IPS DF 4.7 (cell line): ENCODE measurements at regions not wholly inside any gene's neighbourhood (a gene's known extent, or its start where the extent isn't known, plus 50 kb on each side); places are given as distances from the start of the nearest gene placed in this dataset.

Experiments used
- DNase-seq: peaks from one replicate; pipeline ENCODE4 v3.0.0-alpha.2; 2013; ENCODE audit warnings: low spot score; ENCODE audit errors: extremely low read depth

DNA sequence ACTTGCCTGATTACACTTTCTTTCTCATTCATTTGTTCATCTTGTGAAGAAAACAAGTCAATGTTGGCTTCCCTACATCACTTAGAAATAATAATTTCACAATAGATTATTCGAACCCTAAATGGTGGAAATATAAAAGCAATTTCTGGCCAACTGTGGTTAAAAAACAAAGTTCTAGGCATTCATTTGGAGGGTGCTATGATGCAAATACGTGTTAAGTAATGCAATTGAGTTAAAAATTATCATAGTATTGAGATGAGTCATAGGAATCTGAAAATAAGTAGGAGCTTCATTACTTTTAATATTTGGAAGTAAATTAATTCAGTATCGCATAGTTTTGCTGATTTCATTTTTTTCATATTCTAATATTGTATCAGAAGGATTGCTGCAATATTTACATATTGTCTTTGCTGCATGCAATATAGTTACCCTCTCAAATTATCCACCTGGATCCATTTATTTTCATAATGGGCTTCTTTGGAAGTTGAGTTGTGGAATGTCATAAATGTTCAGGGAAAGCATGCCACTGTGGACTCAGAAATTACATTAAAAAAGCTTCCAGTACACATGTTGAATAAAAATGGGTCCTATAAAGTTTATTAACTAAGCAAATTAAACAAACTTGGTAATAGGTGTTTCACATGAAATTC is 647.7 kb upstream of the WWC1 start:
- DNase-seq = no peak

DNA sequence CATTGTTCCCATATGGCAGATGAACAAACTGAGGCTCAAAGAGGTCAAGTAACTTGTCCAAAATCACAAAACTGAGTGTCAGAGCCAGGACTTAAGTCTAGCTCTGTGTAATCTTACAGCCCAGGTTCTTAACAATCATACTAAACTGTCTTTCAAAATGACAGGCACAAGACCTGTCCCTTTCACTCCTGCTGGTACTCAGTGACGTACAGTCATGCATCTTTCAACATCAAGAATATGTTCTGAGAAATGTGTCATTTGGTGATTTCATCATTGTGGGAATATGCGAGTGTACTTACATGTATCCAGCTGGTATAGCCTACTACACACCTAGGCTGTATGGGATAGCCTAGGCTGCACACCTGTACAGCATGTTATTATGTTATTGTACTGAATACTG is 646.8 kb upstream of the WWC1 start:
- no peak for DNase-seq

- no peak for DNase-seq
Measured at GRCh38 chr5:167649471-167649870, 642.0 kb upstream of the WWC1 start.

GRCh38 chr5:167652690-167653089 is 638.8 kb upstream of the WWC1 start:
- DNase-seq = no peak

DNA sequence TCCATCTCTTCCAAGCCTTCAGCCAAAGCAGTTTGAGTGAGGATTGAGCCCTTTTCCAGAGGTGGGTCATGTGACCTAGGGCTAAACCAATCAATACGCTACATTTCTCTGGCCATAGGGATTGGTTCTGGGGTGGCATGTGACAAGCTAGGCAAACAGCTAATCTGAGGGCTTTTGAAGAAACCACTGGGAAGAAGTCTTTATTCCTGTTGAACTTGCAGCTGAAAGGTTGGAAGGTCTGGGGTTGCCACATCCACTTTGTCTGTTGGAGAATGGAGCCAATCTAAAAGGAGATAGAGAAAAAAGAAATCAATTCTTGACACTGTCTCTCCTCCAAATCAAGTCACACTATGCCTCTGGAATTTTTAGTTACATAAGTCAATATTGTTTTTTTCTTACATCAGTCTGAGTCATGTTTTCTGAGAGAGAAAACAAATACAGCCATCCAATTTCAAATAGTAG is 637.8 kb upstream of the WWC1 start:
- DNase-seq = no peak

- DNase-seq = no peak
Measured at GRCh38 chr5:167657016-167657415, 634.4 kb upstream of the WWC1 start.

DNA sequence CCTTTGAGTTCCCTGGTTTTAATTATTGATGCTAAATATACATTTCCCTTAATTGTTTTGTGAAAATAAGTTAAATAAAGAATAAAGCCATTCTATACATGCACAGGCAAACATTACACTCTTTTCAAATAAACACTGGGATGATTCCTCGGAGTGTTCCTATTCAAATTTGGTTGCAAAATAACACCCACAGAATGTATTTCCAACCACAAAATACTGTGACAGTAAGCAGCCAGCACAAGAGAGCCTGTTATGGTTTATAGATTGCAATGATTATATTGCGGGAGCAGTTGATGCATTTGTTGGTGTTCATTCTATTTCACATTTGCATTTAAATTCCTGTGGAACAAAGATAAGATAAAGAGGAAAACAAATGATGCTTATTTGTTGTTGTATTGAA is 632.6 kb upstream of the WWC1 start:
- no peak for DNase-seq

DNA sequence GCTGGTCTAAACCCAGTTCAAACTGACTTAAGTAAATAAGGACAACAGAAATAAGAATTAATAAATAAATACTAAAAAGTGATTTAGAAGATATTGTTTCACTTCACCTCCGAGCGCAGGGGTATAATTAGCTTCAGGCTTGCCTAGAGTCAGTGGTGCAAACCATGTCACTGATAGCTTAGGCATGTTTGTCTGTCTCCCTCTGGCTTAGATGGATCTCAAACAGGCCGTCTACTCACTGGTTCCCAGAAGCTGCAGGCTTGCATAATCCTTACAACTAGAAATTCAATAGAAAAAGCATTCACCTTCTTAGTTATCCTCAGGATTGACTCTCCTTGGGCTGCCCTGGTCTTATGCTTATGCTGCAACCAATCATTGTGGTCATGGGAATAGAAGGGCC is 629.8 kb upstream of the WWC1 start:
- DNase-seq = no peak

DNA sequence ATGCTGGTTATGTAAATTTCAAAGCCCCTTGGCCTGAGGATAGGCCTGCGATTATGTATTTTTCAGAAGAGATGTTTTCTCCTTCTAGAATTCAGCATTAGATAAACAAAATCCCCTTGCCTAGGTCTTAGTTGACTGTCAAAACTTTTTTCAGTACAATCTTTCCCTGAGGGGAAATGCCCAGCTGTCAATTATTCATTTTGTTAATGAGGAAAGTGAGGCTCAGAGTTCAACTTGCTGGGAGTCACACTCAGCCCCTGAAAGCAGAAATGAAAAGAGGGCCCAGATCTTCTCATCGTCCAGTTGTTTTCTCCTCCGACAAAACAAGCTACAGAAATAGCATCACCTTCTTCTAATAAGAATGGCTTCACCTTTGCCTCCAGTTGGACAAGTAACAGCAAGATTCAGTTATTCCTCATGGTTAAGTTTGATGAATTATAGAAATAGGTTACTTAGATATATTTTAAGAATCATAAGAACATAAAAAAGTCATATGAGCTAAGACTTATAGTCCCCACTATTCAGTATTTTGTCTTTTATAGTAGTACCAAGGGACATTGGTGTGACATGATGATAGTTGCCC is 627.1 kb upstream of the WWC1 start:
- no peak for DNase-seq

- no peak for DNase-seq
Measured at GRCh38 chr5:167665841-167666375, 625.5 kb upstream of the WWC1 start.

DNA sequence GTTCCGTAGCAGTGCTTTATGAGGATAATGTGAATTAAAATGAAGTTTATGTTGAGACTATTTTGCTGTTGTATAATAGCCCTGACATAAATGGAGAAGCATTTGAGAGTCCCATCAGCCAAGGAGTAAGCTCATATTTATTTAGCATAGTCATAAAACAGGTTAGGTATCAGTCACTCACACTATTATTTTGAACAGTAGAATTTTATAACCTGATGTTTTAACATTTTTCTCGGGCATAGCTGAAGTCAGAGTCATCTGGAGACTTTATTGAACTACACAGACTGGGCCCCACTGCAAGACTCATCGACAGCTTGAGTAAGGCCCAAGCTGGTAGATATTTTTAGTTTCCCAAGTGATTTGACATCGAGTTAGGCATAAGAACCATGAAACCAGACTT is 620.3 kb upstream of the WWC1 start:
- no peak for DNase-seq

DNA sequence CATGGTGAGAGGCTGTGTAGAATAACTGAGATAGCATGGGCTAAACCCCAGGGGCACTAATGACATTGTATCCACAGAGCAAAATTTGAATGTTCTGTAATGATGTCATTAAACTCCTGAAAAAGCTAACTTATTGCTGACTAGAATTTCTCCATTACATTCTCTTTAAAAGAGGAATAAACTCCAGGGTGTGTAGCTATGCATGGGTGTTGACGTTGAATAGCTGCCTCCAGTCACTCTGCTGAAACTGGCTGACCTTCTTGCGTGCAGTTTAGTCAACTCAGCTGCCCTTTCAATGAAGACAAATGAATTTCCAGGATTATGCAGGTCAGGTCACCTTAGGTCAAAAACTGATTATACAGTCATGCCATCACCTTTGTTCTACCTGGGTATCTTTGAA is 617.5 kb upstream of the WWC1 start:
- DNase-seq = no peak

DNA sequence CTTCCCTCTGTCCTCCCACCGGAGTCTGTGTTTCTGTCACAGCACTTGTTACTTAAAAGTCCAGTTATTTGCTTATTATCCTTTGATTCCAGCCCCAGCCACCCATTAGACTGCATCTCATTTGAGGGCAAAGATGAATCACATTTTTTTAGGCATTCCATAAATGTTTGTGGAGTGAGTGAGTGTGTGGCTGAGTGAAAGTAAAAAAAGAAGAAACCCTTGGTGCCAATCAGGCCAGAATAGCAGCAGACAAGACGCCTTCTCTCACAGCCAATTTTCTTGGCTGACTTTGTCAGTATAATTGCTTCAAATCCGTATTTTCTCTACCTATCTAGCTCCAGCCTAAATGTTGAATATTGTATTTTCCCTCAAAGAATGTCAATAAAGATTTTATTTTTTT is 613.0 kb upstream of the WWC1 start:
- no peak for DNase-seq

DNA sequence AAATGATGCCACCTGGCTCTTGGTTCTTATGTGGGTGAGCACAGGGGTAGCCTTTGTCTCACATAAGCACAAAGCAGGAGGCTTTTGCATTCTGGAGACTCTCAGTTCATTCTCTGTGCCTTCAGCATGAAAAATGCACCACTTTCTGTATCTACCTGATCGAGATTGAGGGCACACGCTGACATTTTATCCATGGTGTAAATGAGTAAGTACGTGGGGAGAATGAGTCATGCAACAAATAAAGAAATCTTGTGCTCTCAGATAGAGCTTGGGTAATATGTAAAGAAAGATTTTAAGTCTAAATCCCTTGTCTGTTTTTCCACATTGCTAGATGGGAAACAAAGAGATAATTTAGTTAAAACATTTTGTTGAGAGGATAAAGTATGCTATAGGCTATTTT is 607.2 kb upstream of the WWC1 start:
- no peak for DNase-seq

DNA sequence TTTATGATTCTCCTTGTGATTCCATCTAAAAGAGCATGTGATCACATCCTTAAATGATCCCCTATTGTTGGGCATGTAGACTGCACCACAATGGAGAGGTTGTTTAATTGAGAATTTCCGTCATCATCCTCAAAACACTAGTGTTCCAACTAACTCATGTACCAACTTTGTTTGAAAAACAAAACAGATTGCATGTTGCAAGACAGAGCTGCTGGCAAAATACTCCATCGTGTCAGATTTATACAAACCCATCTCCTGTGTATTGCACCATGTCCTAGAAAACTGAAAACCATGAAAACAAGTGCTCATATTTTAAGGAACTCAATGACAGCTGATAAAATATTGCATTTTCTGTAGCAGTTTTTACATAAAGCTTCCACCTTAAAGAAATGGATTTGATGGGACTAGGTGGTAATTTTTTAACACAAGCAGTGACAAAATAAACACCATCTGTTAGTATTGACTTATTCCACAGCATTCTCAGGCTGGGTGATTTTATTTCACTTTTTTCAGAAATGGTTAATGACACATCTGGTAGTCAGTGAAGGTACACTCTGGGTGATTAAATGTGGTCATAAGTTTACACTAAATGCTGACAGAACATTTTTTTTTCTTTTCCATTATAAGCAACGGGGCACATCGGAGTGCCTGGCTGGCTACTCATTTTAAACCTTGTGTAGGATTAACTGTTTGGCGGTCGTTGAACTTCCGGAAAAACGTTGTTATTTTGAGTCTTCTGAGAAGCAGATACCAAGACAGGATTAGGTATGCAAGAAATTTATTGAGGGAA is 602.9 kb upstream of the WWC1 start:
- no peak for DNase-seq

DNA sequence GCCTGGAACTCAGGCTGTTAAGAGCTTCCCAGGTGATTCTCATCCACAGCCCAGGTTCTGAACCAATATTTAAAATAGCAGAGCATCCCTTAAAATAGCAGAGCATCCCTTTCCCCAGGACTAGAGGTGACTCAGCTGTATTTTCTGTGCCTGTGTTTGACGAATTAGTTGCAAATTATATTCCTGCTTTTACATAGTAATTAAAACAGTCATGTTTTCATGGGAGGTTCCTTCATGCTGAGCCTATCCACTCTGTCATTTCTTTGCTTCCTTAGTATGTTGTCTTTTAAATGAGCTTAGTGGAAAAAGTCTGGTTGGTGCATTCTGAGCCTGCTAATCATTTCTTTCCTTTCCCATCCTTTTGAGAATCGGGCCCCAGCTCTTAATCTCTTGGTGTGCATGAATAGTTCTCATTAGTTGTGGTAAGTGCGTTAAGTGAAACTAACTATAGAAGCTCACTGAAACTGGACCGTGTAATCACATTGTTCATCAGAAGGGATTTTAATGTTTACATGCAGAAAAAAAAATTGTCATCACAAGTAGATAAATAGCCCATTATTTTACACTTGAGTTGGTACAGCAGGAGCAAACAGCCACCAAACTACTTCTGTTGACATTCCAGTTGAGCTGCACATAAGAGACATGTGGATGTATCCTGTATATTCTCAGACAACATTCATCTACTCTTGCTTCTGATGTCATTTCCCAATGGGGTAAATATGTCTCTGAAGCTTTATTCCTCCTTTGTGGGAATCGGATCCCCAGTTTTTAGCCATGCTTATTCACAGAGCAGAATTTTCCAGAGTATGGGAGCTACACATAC is 596.9 kb upstream of the WWC1 start:
- no peak for DNase-seq

DNA sequence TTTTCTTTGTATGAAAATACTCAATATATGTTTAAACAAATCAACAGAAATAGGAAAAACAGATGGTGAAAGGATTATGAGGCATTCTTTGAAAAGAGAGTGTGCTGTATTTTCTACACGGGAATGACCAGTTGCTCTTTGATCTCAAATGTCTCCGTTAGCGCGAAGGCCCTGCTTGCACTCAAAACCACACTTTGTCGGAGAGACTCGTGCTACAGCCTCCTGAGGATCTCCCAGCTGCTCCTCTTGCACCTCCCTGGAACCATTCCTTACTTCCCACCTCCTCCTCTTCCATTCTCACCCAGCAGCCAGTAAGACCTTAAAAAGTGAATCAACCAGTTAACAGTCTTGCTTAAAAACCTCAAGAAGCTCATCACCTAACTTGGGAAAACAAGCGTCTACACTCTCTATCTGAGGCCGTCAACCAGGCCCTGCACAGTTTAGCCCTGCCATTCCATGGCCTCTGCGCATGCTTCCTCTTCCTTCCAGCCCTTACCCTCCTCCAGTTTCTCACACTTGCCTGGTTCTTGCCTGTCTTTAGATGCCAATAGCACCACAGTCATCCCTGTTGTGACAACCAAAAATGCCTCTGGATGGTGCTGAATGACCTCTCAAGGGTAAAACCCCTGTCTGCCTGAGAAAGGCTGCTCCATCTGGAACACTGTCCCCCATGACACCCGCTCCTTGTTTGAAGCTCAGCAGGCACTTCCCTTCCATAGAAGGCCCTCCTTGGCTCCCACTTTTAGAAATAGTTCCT is 594.7 kb upstream of the WWC1 start:
- no peak for DNase-seq

DNA sequence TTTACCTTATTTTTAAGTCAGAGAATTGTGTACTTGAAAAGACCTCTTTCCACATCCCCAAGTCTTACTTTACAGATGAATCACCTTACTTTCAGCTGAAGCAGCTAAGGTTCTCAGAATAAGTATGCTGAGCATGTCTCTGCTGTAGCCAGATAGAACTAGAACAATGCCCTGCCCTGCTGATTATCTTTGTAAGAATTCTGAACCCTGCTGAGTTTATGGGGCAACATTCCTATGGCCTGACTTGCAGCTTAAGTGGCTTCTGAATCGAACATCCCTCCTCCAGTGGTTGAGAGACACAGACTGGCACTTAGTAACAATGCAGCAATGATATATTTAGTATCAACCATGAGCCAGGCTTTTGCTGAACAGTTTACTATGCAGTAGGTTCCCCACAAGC is 592.0 kb upstream of the WWC1 start:
- peak; percentile 83 for DNase-seq

DNA sequence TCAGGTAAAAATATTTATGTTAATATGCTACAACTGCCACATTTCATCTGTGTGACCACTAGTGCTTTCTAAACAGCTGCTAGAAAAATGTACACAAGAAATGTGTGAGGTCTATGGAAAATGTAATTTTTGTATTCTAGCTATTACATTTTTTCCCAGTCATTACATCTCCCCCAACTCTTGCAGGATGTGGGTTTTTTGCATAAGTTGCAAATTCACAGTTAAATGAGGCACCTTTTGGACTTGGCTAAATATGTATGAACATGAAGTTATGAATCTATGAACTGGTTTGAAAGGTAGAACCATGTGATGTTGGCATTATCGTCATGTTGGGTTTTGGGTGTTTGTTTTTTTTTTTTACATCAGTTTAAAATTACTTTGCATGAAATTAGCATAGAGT is 590.4 kb upstream of the WWC1 start:
- DNase-seq = no peak

DNA sequence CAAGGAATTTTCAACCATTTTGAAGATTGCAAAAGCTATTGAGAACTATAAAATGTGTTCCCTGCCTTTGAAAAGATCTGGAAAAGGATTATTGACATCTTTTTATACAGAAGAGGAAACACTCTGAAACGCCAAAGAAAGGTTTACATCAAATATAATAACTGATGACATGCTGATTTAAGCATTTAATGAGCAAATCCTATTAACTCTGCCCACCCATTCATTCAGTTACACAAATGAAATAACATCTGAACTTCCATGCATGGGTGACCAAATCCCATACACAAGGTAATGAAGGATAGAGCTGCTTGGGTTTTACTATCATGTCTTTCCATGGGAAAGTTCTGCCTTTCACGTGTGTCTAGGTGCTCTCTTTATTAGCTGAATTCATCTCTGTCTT is 589.4 kb upstream of the WWC1 start:
- DNase-seq = no peak

- DNase-seq = no peak
Measured at GRCh38 chr5:167708449-167708848, 583.0 kb upstream of the WWC1 start.
